DND-41 (cell line): ENCODE measurements at regions not wholly inside any gene's neighbourhood (a gene's known extent, or its start where the extent isn't known, plus 50 kb on each side); places are given as distances from the start of the nearest gene placed in this dataset.
"Not testable (repeated sequence)": the region's sequence is repeated elsewhere in the genome, so short reads cannot be mapped to it uniquely, and the experiment has no call there.

Experiments
- ATAC-seq: fragments of 200-7000 bp; cut with Tn5 transposase; 3 replicates; pipeline ENCODE4 v1.9.1; 2021; ENCODE audit warnings: low read depth; ENCODE audit not compliant: insufficient read depth
- DNase-seq: peaks from one replicate; pipeline ENCODE4 v3.0.0-alpha.2; 2020
- H2AFZ ChIP-seq: 2 replicates; pipeline ENCODE4 v1.6.0; 2012; ENCODE audit warnings: low read depth, low read length
- H3K27ac ChIP-seq: 2 replicates; pipeline ENCODE4 v1.5.1; 2012; ENCODE audit warnings: low read length, inconsistent platforms
- H3K27me3 ChIP-seq: fragments of 200-600 bp; sonication (generic); 2 replicates; pipeline ENCODE4 v1.6.0; 2012; ENCODE audit warnings: low read length, mild to moderate bottlenecking, inconsistent platforms; ENCODE audit not compliant: insufficient read depth, poor library complexity
- H3K36me3 ChIP-seq: 2 replicates; pipeline ENCODE4 v1.5.1; 2012; ENCODE audit warnings: low read length, inconsistent platforms; ENCODE audit not compliant: insufficient read depth
- H3K4me1 ChIP-seq: 2 replicates; pipeline ENCODE4 v1.5.1; 2012; ENCODE audit warnings: mild to moderate bottlenecking, low read length; ENCODE audit not compliant: insufficient read depth
- H3K4me2 ChIP-seq: 2 replicates; pipeline ENCODE4 v1.6.0; 2012; ENCODE audit warnings: mild to moderate bottlenecking, moderate library complexity, low read length, inconsistent platforms; ENCODE audit not compliant: insufficient read depth
- H3K4me3 ChIP-seq, 2 experiments: fragments of 200-600 bp in 1 of 2; shearing (Covaris generic) in 1 of 2; 2 replicates each; pipeline ENCODE4 v1.5.1; 2012 to 2016; ENCODE audit warnings: inconsistent platforms in 2 of 2, low read length in 2 of 2, mild to moderate bottlenecking in 2 of 2, low read depth in 1 of 2, moderate library complexity in 1 of 2
- H3K79me2 ChIP-seq: 2 replicates; pipeline ENCODE4 v1.6.0; 2012; ENCODE audit warnings: low read length, inconsistent platforms; ENCODE audit not compliant: insufficient read depth
- H3K9ac ChIP-seq: 2 replicates; pipeline ENCODE4 v1.6.0; 2012; ENCODE audit warnings: low read depth, mild to moderate bottlenecking, inconsistent platforms, low read length, moderate library complexity
- H3K9me3 ChIP-seq: 2 replicates; pipeline ENCODE4 v1.5.1; 2012; ENCODE audit warnings: low read length, moderate library complexity, mild to moderate bottlenecking, inconsistent platforms; ENCODE audit not compliant: insufficient read depth, severe bottlenecking
- H4K20me1 ChIP-seq: 2 replicates; pipeline ENCODE4 v1.6.0; 2012; ENCODE audit warnings: low read length; ENCODE audit not compliant: insufficient read depth
- CTCF ChIP-seq: IDR thresholded peaks from 2 replicates; pipeline ENCODE4 v1.5.1; 2012; ENCODE audit warnings: borderline replicate concordance, low read length, moderate library complexity, mild to moderate bottlenecking; ENCODE audit not compliant: poor library complexity, severe bottlenecking; ENCODE audit errors: extremely low read depth
- EZH2 ChIP-seq: IDR thresholded peaks from 3 replicates; pipeline ENCODE4 v1.6.1; 2012; ENCODE audit warnings: borderline replicate concordance, low read depth, mild to moderate bottlenecking, moderate library complexity, low read length, inconsistent platforms; ENCODE audit not compliant: severe bottlenecking

GRCh38 chrX:109782994-109783700, 50.1 kb upstream of the ACSL4 start:
- no peaks in the 10 kb centered on the region for H3K4me1 ChIP-seq
- no peaks in the 10 kb centered on the region for H3K27me3 ChIP-seq
- no peak overlapping the region for H2AFZ ChIP-seq
- no peak overlapping the region for H3K4me3 ChIP-seq
- no peak overlapping the region for H3K27ac ChIP-seq
- no peaks in the 10 kb centered on the region for H3K36me3 ChIP-seq
- ATAC-seq: no peak
- no peak for DNase-seq
- H4K20me1 ChIP-seq: no peaks in the 10 kb centered on the region
- no peak overlapping the region for H3K4me2 ChIP-seq
- H3K9ac ChIP-seq: no peak overlapping the region
- H3K9me3 ChIP-seq: no peaks in the 10 kb centered on the region
- no peaks in the 10 kb centered on the region for H3K79me2 ChIP-seq
- TF ChIP-seq EZH2: no peak
- TF ChIP-seq CTCF: no peak

GRCh38 chrX:109783701-109784079, 50.6 kb upstream of the ACSL4 start:
- ATAC-seq (no peak), DNase-seq (no peak)
- Histone ChIP-seq H4K20me1 (no peaks in the 10 kb centered on the region), H3K79me2 (no peaks in the 10 kb centered on the region), H3K4me2 (no peak overlapping the region), H3K4me1 (no peaks in the 10 kb centered on the region), H3K9me3 (no peaks in the 10 kb centered on the region), H3K9ac (no peak overlapping the region), H3K4me3 (no peak overlapping the region), H3K27me3 (no peaks in the 10 kb centered on the region), H3K27ac (no peak overlapping the region), H3K36me3 (no peaks in the 10 kb centered on the region), H2AFZ (no peak overlapping the region)
- TF ChIP-seq CTCF (no peak), EZH2 (no peak)

- no peak for ATAC-seq
- TF ChIP-seq CTCF (no peak), EZH2 (no peak)
These were observed 52.0 kb upstream of the ACSL4 start for GRCh38 chrX:109785053-109785452.

GRCh38 chrX:109790511-109790910, 57.5 kb upstream of the ACSL4 start:
- not testable (repeated sequence) for DNase-seq, H3K9me3 ChIP-seq, H3K79me2 ChIP-seq, H3K4me3 ChIP-seq, H3K36me3 ChIP-seq, ATAC-seq, H3K27ac ChIP-seq, H3K9ac ChIP-seq, H2AFZ ChIP-seq, H4K20me1 ChIP-seq, H3K4me2 ChIP-seq, H3K27me3 ChIP-seq, H3K4me1 ChIP-seq

More at GRCh38 chrX:109785053-109785452, 52.0 kb upstream of the ACSL4 start:
- DNase-seq: no peak
- no peaks in the 10 kb centered on the region for H3K9me3 ChIP-seq
- H3K4me2 ChIP-seq: no peak overlapping the region
- H3K27me3 ChIP-seq: no peaks in the 10 kb centered on the region
- no peaks in the 10 kb centered on the region for H3K79me2 ChIP-seq
- H2AFZ ChIP-seq: no peak overlapping the region
- H3K4me1 ChIP-seq: no peaks in the 10 kb centered on the region
- H3K9ac ChIP-seq: no peak overlapping the region
- no peaks in the 10 kb centered on the region for H3K36me3 ChIP-seq
- H3K27ac ChIP-seq: no peak overlapping the region
- H3K4me3 ChIP-seq: no peak overlapping the region
- no peaks in the 10 kb centered on the region for H4K20me1 ChIP-seq
